T-helper 2 cell treated with Interferon-gamma antibody and Interleukin-4, amounts not matched to agents 5 μg/mL and 100 μg/mL, for 36 hours (primary cell): ENCODE measurements at regions not wholly inside any gene's neighbourhood (a gene's known extent, or its start where the extent isn't known, plus 50 kb on each side); places are given as distances from the start of the nearest gene placed in this dataset.

Source experiments
- DNase-seq: peaks from one replicate; pipeline ENCODE4 v3.0.0; 2021; ENCODE audit warnings: low spot score
- H3K27ac Mint-ChIP-seq: one replicate; pipeline ENCODE4 v1.8.0; 2021; ENCODE audit warnings: mild to moderate bottlenecking, mixed read lengths
- H3K27me3 Mint-ChIP-seq: one replicate; pipeline ENCODE4 v1.8.0; 2021; ENCODE audit warnings: low read depth, mixed read lengths
- H3K36me3 Mint-ChIP-seq: one replicate; pipeline ENCODE4 v1.8.0; 2021; ENCODE audit warnings: low read depth, mixed read lengths
- H3K4me1 Mint-ChIP-seq: one replicate; pipeline ENCODE4 v1.8.0; 2021; ENCODE audit warnings: low read depth, mixed read lengths
- H3K4me3 Mint-ChIP-seq: one replicate; pipeline ENCODE4 v1.8.0; 2022; ENCODE audit warnings: mild to moderate bottlenecking, moderate library complexity, mixed read lengths
- H3K9me3 Mint-ChIP-seq: one replicate; pipeline ENCODE4 v1.8.0; 2021; ENCODE audit warnings: mixed read lengths

DNA sequence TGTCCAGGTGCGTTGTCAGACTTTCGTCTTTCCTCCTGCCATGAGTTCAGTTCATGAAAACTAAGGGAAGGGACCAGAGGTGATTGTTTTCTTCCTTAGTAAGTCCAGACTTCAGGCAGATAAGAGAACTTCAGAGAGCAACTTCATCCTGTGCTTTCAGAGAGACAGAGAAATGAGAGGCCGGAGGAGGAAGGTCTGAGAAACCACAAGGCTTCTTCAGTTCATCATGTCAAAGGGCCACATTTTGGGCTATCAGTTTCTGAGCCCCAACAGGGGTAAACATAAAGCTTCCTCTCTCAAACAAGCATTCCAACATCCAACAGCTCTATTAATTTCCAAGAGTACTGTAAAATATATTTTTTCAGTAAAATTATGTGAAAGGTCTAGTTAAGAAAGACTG is 668.4 kb upstream of the NRP1 start:
- Mint-ChIP-seq H3K4me1 (no peaks in the 10 kb centered on the region), H3K27ac (no peak overlapping the region), H3K36me3 (no peaks in the 10 kb centered on the region), H3K9me3 (peaks cover 3% of the 10 kb centered on the region), H3K27me3 (no peaks in the 10 kb centered on the region), H3K4me3 (no peak overlapping the region)
- no peak for DNase-seq

DNA sequence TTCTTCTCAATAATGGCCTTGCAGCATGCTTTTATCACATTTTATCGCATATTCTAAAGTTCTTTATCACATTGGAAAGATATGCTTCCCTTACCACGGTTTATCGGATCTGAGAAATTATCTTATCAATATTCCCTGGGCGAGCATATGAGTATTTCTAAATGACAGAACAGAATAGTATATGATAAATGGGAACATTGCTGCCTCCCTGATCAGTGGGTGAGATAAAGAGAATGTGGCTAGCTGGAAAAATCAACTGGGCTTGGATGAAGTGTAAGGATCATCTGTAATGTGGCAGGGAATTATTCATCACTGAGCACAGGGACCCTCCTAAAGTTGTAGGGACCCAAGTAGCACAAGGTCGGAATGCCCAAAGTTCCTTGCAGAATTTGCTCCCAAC is 667.4 kb upstream of the NRP1 start:
- Mint-ChIP-seq H3K27me3 (no peaks in the 10 kb centered on the region), H3K27ac (no peak overlapping the region), H3K36me3 (no peaks in the 10 kb centered on the region), H3K9me3 (peaks cover 3% of the 10 kb centered on the region), H3K4me3 (no peak overlapping the region), H3K4me1 (no peaks in the 10 kb centered on the region)
- no peak for DNase-seq

DNA sequence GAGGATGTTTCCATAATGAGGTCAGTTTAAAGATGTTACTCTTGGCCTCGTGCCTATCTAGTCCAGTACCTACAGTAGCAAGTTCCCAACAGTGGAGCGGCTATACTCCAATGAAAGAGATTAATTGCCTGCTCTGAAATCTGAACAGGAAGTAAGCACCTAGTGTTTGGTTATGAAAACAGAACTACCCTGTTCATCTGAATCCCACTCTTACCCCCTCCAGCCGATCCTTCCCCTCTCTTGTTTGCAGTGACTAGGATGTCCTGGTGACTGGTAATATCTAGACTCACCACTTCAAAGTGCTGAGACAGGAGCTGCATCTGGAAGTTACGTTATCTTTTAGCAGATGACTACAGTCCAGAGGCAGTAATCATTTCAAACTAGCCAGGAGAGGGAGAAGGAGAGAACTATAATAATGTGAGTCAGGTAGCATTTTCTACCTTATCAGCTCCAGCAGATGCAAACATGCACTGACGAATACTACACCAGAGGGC is 666.7 kb upstream of the NRP1 start:
- no peak overlapping the region for H3K27ac Mint-ChIP-seq
- no peaks in the 10 kb centered on the region for H3K27me3 Mint-ChIP-seq
- H3K36me3 Mint-ChIP-seq = no peaks in the 10 kb centered on the region
- H3K4me1 Mint-ChIP-seq = no peaks in the 10 kb centered on the region
- DNase-seq = no peak
- peaks cover 3% of the 10 kb centered on the region for H3K9me3 Mint-ChIP-seq
- no peak overlapping the region for H3K4me3 Mint-ChIP-seq

DNA sequence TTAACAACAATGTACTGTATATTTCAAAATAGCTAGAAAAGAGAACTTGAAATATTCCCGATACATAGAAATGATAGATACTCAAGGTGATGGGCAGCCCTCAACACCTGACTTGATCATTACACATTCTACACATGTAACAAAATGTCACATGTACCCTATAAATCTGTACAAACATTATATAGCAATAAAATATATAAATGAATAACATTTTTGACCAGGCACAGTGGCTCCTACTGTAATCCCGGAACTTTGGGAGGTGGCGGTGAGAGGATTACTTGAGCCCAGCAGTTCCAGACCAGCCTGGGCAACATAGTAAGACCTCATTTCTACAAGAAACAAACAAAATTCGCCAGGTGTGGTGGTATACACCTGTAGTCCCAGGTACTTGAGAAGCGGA is 659.5 kb upstream of the NRP1 start:
- H3K36me3 Mint-ChIP-seq = no peaks in the 10 kb centered on the region
- no peak for DNase-seq
- H3K4me1 Mint-ChIP-seq = no peaks in the 10 kb centered on the region
- H3K27me3 Mint-ChIP-seq = no peaks in the 10 kb centered on the region
- no peak overlapping the region for H3K27ac Mint-ChIP-seq
- H3K4me3 Mint-ChIP-seq = no peak overlapping the region
- peaks cover 8% of the 10 kb centered on the region for H3K9me3 Mint-ChIP-seq

DNA sequence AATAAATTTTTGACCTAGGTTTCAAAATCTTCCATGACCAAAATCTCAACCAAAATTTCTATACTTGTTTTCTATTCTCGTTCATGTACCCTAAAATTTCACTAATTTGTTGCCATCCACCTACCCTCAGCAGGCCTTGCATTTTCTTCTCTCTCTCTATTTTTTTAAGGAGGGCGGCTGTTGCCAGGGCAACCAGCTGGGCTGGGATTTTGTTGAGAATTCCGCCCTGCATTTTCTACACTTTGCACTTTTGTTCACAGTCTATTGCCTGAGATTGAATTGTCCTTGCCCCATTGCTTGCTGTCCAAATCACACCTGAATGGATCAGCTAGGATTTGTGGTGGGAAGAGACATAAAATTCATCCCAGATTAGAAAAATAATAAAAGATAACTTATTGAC is 657.5 kb upstream of the NRP1 start:
- H3K9me3 Mint-ChIP-seq = peaks cover 4% of the 10 kb centered on the region
- DNase-seq = no peak
- H3K4me1 Mint-ChIP-seq = no peaks in the 10 kb centered on the region
- H3K4me3 Mint-ChIP-seq = no peak overlapping the region
- no peaks in the 10 kb centered on the region for H3K27me3 Mint-ChIP-seq
- H3K36me3 Mint-ChIP-seq = no peaks in the 10 kb centered on the region
- no peak overlapping the region for H3K27ac Mint-ChIP-seq

DNA sequence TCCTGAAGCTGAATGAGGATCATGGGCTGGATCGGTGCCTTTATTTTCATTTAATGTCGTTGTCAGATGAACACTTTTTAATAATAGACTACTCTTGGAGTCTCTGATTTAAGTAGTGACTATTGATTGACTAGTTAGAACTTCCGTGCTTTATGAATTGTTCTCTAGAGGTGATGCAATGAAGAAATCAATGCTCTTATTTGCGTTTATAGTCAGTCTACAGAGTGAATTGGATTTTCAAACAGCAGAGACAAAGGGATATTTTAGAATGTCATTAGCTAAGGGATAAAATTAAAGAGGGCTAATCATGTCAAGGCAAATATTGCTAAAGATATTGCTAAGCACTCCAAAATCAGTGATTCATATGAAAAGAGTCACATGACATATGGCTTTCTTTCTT is 652.0 kb upstream of the NRP1 start:
- Mint-ChIP-seq H3K4me1 (no peaks in the 10 kb centered on the region), H3K36me3 (no peaks in the 10 kb centered on the region), H3K27ac (no peak overlapping the region), H3K4me3 (no peak overlapping the region), H3K27me3 (no peaks in the 10 kb centered on the region), H3K9me3 (peaks cover 4% of the 10 kb centered on the region)
- no peak for DNase-seq

DNA sequence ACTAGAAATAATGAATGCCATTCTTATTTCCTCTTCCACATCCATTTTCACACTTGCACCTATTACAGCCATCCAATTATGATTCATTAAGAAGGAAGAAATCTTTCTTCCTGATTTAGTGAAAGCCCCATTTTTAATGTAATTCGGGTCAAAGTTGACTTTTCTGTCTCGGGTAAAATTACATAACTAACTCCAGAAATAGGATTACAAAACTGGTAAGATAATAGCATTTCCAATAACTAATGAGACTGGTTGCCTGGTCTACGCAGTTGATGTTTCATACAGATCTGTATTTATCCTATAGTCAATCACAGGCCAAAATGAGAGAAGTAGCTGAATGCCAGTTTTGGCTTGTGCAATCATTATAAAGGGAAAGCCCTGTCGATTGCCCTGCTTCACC is 651.5 kb upstream of the NRP1 start:
- no peak overlapping the region for H3K4me3 Mint-ChIP-seq
- H3K4me1 Mint-ChIP-seq = no peaks in the 10 kb centered on the region
- DNase-seq = no peak
- peaks cover 2% of the 10 kb centered on the region for H3K9me3 Mint-ChIP-seq
- no peaks in the 10 kb centered on the region for H3K36me3 Mint-ChIP-seq
- H3K27ac Mint-ChIP-seq = no peak overlapping the region
- no peaks in the 10 kb centered on the region for H3K27me3 Mint-ChIP-seq

DNA sequence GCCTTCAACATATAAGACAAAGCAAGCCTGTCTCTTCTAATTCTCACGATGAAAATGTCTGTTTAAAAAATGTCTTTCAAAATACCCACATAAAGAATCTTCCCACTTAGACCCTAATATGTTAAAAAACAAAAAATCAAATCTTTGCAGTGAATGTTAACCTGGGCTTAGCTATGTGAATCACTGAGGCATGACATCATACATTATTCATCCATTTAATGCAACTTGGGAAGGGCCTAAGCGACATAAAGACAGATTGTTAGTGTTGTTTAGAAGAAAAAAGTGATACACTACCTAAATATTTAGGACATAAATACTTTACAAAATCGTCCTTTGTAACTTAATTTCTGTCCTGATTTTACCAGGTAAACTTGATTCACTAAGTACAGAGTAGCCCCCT is 648.5 kb upstream of the NRP1 start:
- Mint-ChIP-seq H3K9me3 (no peaks in the 10 kb centered on the region), H3K27me3 (no peaks in the 10 kb centered on the region), H3K4me1 (no peaks in the 10 kb centered on the region), H3K36me3 (no peaks in the 10 kb centered on the region), H3K4me3 (no peak overlapping the region), H3K27ac (no peak overlapping the region)
- DNase-seq = no peak

DNA sequence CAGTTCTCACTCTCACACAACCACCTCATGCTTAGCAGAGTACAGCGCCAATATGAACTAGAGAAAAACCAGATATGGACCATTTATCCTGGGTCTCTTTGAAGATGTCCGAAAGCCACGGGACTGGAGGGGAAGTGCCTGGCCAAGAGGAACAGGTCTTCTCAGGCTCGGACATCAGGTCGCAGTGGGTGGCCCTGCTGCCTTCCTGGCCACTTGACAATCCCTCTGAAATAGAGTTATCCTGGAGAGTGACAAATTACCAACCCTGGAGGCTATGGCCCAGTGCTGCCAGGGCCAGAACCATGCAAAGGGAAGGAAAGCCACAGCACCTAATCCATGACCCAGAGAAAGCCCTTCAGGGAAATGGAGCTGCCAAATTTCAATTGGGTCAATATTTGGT is 646.8 kb upstream of the NRP1 start:
- H3K27ac Mint-ChIP-seq = no peak overlapping the region
- H3K4me1 Mint-ChIP-seq = no peaks in the 10 kb centered on the region
- no peaks in the 10 kb centered on the region for H3K27me3 Mint-ChIP-seq
- H3K36me3 Mint-ChIP-seq = no peaks in the 10 kb centered on the region
- H3K9me3 Mint-ChIP-seq = no peaks in the 10 kb centered on the region
- DNase-seq = no peak
- H3K4me3 Mint-ChIP-seq = no peak overlapping the region

- DNase-seq = no peak
- no peaks in the 10 kb centered on the region for H3K36me3 Mint-ChIP-seq
- H3K27ac Mint-ChIP-seq = no peak overlapping the region
- H3K9me3 Mint-ChIP-seq = no peaks in the 10 kb centered on the region
- no peaks in the 10 kb centered on the region for H3K27me3 Mint-ChIP-seq
- H3K4me3 Mint-ChIP-seq = no peak overlapping the region
- H3K4me1 Mint-ChIP-seq = no peaks in the 10 kb centered on the region
Measured at GRCh38 chr10:33979195-33979594, 644.7 kb upstream of the NRP1 start.

DNA sequence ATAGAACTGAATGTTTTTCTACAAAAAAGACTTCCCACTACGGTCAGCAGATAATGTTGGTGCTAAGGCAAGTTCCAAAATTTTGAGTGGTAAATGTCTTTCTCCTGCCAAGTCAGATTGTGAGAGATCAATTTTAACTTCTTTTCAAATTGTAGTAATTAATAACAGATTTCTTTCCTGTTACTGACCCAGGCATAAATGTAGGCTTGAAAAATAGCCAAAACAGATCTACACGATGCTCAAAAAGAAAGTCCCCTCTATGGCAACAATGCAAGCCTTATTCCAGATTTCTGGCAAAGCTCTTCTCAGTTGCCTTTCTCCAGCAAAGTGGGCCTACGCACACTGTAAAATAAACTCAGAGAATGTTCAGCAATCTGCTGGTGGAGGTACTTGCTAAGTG is 641.0 kb upstream of the NRP1 start:
- Mint-ChIP-seq H3K27ac (no peak overlapping the region), H3K4me1 (no peaks in the 10 kb centered on the region), H3K27me3 (no peaks in the 10 kb centered on the region), H3K36me3 (no peaks in the 10 kb centered on the region), H3K4me3 (no peak overlapping the region), H3K9me3 (no peaks in the 10 kb centered on the region)
- no peak for DNase-seq

- Mint-ChIP-seq H3K4me3 (no peak overlapping the region), H3K4me1 (no peaks in the 10 kb centered on the region), H3K27ac (no peak overlapping the region), H3K9me3 (no peaks in the 10 kb centered on the region), H3K27me3 (no peaks in the 10 kb centered on the region), H3K36me3 (no peaks in the 10 kb centered on the region)
- no peak for DNase-seq
Measured at GRCh38 chr10:33974976-33975478, 640.6 kb upstream of the NRP1 start.

GRCh38 chr10:33968983-33969382 is 634.5 kb upstream of the NRP1 start:
- H3K27me3 Mint-ChIP-seq = no peaks in the 10 kb centered on the region
- H3K9me3 Mint-ChIP-seq = no peaks in the 10 kb centered on the region
- H3K36me3 Mint-ChIP-seq = no peaks in the 10 kb centered on the region
- no peak overlapping the region for H3K4me3 Mint-ChIP-seq
- H3K4me1 Mint-ChIP-seq = no peaks in the 10 kb centered on the region
- no peak overlapping the region for H3K27ac Mint-ChIP-seq
- no peak for DNase-seq

DNA sequence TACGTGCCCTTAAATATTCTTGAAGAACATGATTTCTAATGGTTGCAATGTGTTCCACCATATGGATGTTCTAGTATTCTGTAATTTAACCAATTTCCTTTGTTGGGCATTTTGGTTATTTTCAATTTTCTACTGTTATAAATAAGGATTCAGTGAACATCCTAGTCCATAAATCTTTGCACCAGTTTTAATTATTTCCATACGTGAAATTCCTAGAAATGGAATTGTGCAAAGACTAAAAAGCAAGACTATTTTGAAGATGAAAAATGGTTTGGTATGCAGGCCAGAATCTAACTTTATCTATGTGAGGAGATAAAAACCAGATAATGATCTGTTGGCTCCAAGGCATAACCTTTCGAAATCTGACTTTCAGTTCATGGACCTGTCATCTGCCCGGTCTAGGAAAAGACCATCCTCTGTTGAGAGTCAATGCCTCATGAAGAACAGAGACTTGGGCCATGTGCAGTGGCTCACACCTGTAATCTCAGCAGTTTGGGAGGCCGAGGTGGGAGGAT is 633.2 kb upstream of the NRP1 start:
- no peaks in the 10 kb centered on the region for H3K36me3 Mint-ChIP-seq
- H3K9me3 Mint-ChIP-seq = no peaks in the 10 kb centered on the region
- no peak overlapping the region for H3K27ac Mint-ChIP-seq
- H3K4me3 Mint-ChIP-seq = no peak overlapping the region
- H3K27me3 Mint-ChIP-seq = no peaks in the 10 kb centered on the region
- DNase-seq = no peak
- no peaks in the 10 kb centered on the region for H3K4me1 Mint-ChIP-seq

DNA sequence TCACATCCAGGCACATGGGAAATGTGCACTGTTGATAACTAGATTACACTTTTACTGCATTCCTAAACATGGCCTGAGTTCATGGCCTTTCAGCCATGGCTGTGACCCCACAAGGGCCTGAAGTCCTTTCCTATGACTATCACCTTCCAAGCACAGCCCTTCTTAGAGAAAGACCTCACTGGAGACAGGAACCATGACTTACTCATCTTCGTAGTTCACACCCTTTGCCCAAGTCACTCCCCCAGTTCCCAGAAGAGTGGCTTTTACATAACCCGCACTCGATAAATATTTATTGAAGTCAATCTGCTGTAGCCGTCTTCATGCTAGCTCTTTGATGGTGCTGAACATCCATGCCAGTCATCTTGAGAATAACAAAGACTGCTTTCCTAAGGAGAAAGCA is 632.5 kb upstream of the NRP1 start:
- H3K4me3 Mint-ChIP-seq = no peak overlapping the region
- no peak overlapping the region for H3K27ac Mint-ChIP-seq
- H3K9me3 Mint-ChIP-seq = no peaks in the 10 kb centered on the region
- H3K36me3 Mint-ChIP-seq = no peaks in the 10 kb centered on the region
- no peaks in the 10 kb centered on the region for H3K27me3 Mint-ChIP-seq
- no peaks in the 10 kb centered on the region for H3K4me1 Mint-ChIP-seq
- no peak for DNase-seq
